Lower leg skin (tissue), 4 donors: ENCODE measurements at regions not wholly inside any gene's neighbourhood (a gene's known extent, or its start where the extent isn't known, plus 50 kb on each side); places are given as distances from the start of the nearest gene placed in this dataset.

Source experiments
- DNase-seq, 2 donors: peaks; one replicate each; pipeline ENCODE4 v3.0.0-alpha.2; 2019; ENCODE audit warnings: low spot score in 2 of 2
- H3K4me3 ChIP-seq: fragments of 200-600 bp; sonication (generic); 2 replicates; pipeline ENCODE4 v1.5.1; 2017; ENCODE audit warnings: mild to moderate bottlenecking, low read depth; ENCODE audit not compliant: poor library complexity, severe bottlenecking
- POLR2A ChIP-seq, 2 donors: fragments of 450-650 bp; IDR thresholded peaks; one replicate each; pipeline ENCODE4 v1.6.1; 2016 to 2017; ENCODE audit warnings: antibody characterized with exemption in 2 of 2, mild to moderate bottlenecking in 1 of 2, moderate library complexity in 1 of 2
- WGBS, 2 donors: methylation state at CpG; one replicate each; pipeline ENCODE4 v1.1.5; 2018; 5-methylcytosine and 5-hydroxymethylcytosine counted together
- intact Hi-C: fragments of 100-400 bp; cut with DNase I; formaldehyde crosslinking; loops from one replicate; pipeline ENCODE4 v1.15.0; 2023; ENCODE audit warnings: low total_unique reads
- TF ChIP-seq, protein P1 (sequence below), 3 donors: fragments of 450-650 bp; IDR thresholded peaks; one replicate each; pipeline ENCODE4 v1.5.1; 2016; ENCODE audit warnings: antibody characterized with exemption in 3 of 3, mild to moderate bottlenecking in 3 of 3, moderate library complexity in 2 of 3

DNA sequence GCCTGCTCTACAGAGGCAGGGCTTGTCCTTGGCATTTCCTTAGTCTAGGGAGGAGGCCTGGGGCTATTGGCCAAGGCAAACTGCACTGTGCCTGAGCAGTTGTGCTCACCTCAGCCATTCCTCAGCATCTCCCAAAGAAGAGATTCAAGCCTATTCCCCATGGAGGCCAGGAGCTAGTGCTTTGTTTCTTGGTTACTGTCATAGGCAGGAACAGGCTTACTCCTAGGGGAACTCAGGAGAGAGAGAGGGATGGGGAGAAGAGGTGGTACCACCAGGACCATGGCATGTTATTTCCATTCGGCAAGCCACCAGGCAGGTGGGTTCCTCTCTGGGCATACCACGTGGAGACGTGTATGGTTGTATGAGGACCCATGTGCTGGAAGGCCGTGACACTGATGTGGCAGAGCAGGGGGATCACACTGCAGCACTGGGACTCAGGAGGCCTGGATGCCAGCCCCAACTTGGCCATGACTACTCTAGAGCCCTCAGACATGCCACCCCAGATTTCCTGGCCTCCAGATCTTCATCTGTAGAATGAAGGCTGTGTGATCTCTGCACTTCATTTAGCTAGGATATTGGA is 233.7 kb downstream of the LOXHD1 start:
- no peak overlapping the region for H3K4me3 ChIP-seq
- 89 to 92% methylated on average over 4 of the region's 4 CpGs for WGBS, 2 donors
- peak in 1 of 2 donors; percentile 74 for DNase-seq
- TF ChIP-seq POLR2A (IDR thresholded peaks at IDR 0.05) = no peak
- TF ChIP-seq, protein P1, sequence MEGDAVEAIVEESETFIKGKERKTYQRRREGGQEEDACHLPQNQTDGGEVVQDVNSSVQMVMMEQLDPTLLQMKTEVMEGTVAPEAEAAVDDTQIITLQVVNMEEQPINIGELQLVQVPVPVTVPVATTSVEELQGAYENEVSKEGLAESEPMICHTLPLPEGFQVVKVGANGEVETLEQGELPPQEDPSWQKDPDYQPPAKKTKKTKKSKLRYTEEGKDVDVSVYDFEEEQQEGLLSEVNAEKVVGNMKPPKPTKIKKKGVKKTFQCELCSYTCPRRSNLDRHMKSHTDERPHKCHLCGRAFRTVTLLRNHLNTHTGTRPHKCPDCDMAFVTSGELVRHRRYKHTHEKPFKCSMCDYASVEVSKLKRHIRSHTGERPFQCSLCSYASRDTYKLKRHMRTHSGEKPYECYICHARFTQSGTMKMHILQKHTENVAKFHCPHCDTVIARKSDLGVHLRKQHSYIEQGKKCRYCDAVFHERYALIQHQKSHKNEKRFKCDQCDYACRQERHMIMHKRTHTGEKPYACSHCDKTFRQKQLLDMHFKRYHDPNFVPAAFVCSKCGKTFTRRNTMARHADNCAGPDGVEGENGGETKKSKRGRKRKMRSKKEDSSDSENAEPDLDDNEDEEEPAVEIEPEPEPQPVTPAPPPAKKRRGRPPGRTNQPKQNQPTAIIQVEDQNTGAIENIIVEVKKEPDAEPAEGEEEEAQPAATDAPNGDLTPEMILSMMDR (IDR thresholded peaks at IDR 0.05) = no peak
- intact Hi-C loops = no loop called here

DNA sequence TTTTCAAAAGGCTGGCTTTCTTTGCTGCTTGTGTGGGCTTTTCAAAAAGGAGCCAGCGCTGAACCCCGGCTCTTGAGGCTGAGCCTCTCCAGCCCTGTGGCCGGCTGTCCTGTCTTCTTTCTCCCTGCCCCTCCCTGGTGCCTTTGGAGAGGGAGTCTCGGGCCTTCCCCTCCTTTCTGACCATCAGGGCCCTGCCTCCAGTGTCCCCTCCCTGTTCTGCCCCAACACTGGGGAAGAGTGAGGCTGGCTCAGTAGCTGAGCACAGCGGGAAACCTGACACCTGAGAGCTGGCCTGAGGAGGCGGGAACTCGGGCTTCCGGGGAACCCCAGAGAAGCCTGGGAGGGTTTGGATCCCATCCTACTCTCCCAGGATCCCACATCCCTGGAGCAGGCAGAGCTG is 232.1 kb downstream of the LOXHD1 start:
- no peak overlapping the region for H3K4me3 ChIP-seq
- 62 to 70% methylated on average over 7 to 8 of the region's 8 CpGs for WGBS, 2 donors
- intact Hi-C loops = no loop called here
- DNase-seq = peak in 1 of 2 donors; percentile 58
- no peak for TF ChIP-seq POLR2A (IDR thresholded peaks at IDR 0.05)
- TF ChIP-seq, protein P1 (IDR thresholded peaks at IDR 0.05) = no peak

DNA sequence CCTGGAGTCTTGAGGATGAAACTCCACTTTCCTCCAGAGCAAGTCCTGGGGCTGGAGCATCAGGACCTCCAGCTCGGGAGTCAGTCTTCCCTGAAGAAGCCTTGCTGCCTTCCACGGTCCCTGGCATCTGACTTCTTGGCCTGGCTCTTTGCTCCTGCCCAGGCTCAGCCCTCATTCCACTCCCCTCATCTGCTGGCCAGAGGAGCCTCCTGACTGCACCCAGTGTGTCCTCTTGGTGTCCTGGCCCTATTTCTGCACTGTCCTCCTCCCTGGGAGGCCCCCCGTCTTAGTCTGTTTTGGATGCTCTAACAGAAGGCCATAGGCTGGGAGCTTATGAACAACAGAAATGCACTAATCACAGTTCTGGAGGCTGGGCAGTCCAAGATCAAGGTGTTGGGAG is 231.5 kb downstream of the LOXHD1 start:
- WGBS, 2 donors = 87 to 89% methylated on average over 3 of the region's 3 CpGs
- TF ChIP-seq, protein P1 (IDR thresholded peaks at IDR 0.05) = no peak
- no peak for TF ChIP-seq POLR2A (IDR thresholded peaks at IDR 0.05)
- intact Hi-C loops = no loop called here
- no peak overlapping the region for H3K4me3 ChIP-seq
- DNase-seq = peak in 1 of 2 donors; percentile 57

DNA sequence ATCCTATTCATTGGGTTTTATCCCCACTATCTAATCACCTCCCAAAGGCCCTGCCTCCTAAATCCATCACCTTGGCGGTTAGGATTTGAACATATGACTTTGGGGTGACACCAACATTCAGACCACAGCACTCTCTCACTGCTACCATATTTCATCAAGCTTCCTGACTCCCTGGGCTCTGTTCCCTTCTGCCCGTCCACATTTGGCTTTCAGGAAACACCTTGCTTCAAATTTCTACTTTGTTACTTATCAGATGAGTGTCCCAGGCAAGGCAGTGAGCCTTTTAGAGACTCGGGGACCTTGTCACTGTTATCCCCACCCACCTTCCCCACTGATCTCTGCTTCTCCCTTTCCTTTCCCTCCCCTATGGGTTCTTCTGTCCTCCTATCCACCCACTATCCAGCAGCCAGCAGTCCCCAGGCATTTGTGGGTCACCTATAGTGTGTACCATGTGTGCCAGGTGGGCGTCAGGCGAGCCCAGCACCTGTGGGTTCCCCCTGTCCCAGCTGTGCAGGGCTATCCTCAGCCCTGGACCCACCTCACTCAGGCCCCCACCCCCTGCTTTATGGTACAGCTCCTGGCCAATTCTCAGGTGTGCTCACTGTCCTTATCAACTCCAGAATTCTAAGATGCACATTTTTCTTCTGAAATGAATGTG is 230.9 kb downstream of the LOXHD1 start:
- no peak for TF ChIP-seq POLR2A (IDR thresholded peaks at IDR 0.05)
- TF ChIP-seq, protein P1 (IDR thresholded peaks at IDR 0.05) = no peak
- DNase-seq = peak in 1 of 2 donors; percentile 21
- intact Hi-C loops = no loop called here
- no peak overlapping the region for H3K4me3 ChIP-seq
- WGBS, 2 donors = 78 to 86% methylated on average over 5 of the region's 5 CpGs

DNA sequence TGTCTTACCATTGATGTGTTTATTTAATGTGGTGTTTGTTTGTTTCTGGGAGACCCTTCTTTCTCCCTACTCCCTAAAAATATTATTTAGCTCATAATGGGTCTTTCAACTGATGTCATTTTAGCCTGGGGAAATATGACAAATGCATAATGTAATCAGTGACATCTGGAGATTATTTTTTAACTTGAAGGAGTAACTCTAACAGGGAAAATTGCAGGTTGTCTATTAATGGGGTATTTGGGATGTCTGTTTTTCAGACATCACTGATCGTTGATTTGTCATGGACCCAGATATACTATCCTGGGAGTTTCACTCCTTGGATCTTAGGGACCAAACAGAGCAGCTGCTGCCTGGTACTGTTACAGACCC is 230.4 kb downstream of the LOXHD1 start:
- intact Hi-C loops = no loop called here
- DNase-seq = no peak
- no peak for TF ChIP-seq POLR2A (IDR thresholded peaks at IDR 0.05)
- H3K4me3 ChIP-seq = no peak overlapping the region
- WGBS, 2 donors = 79 to 81% methylated on average over 1 of the region's 1 CpG
